GM12878 (cell line): ENCODE measurements at regions not wholly inside any gene's neighbourhood (a gene's known extent, or its start where the extent isn't known, plus 50 kb on each side); places are given as distances from the start of the nearest gene placed in this dataset.

Source experiments
- ATAC-seq: fragments of 200-7000 bp; cut with Tn5 transposase; 3 replicates; pipeline ENCODE4 v1.9.1; 2020; ENCODE audit warnings: mild to moderate bottlenecking, moderate library complexity
- BruUV-seq: library from RNA; stranded (reverse); fragments of 400-500 nt; replicated peaks from 2 replicates; lab custom pipeline; 2021; lab: Mats Ljungman, UMichigan
- CTCF ChIA-PET: fragments of 300-600 bp; sonication (Branson Sonifier 250); formaldehyde crosslinking; extraction: SDS; loops from one replicate; lab custom pipeline; 2021; ENCODE audit warnings: inconsistent platforms; lab: Yijun Ruan, JAX
- POLR2A ChIA-PET: fragments of 350-600 bp; formaldehyde crosslinking; extraction: SDS; loops from one replicate; lab custom pipeline; 2021; ENCODE audit warnings: inconsistent platforms; lab: Charles Lee
- RAD21 ChIA-PET: fragments of 300-600 bp; sonication (Branson Sonifier 250); formaldehyde crosslinking; loops from one replicate; lab custom pipeline; 2023; ENCODE audit warnings: antibody characterized with exemption; ENCODE audit not compliant: unreplicated experiment; lab: Charles Lee
- SMC1A ChIA-PET: fragments of 300-600 bp; sonication (Branson Sonifier 250); formaldehyde crosslinking; loops from one replicate; lab custom pipeline; 2023; ENCODE audit not compliant: unreplicated experiment, uncharacterized antibody; lab: Charles Lee
- DNase-seq: peaks from one replicate; pipeline ENCODE4 v3.0.0-alpha.2; 2011; ENCODE audit warnings: low read depth, low spot score
- FAIRE-seq: peaks from 3 replicates; lab custom pipeline; 2011; peaks lifted over from hg19 to GRCh38; lab: Jason Lieb, UNC
- H2AFZ ChIP-seq: 2 replicates; pipeline ENCODE4 v1.6.0; 2011; ENCODE audit warnings: low read depth, low read length, control low read depth; ENCODE audit not compliant: control insufficient read depth
- H3K27ac ChIP-seq: 2 replicates; pipeline ENCODE4 v1.5.1; 2011; ENCODE audit warnings: control low read depth; ENCODE audit not compliant: control insufficient read depth, insufficient read depth
- H3K27me3 ChIP-seq, 2 experiments: replicated peaks in 1 of 2; 2 replicates each; pipeline versions ENCODE4 v1.6.0 to v1.6.1; 2011; ENCODE audit warnings: low read length in 1 of 2; ENCODE audit not compliant: control insufficient read depth in 2 of 2, insufficient read depth in 2 of 2
- H3K36me3 ChIP-seq, 2 experiments: 2 replicates each; pipeline ENCODE4 v1.5.1; 2011; ENCODE audit warnings: low read length in 1 of 2; ENCODE audit not compliant: control insufficient read depth in 2 of 2, insufficient read depth in 2 of 2
- H3K4me1 ChIP-seq: 2 replicates; pipeline ENCODE4 v1.6.1; 2011; ENCODE audit warnings: mild to moderate bottlenecking, low read length, moderate library complexity, mixed read lengths; ENCODE audit not compliant: control insufficient read depth, insufficient read depth
- H3K4me2 ChIP-seq: 2 replicates; pipeline ENCODE4 v1.6.0; 2011; ENCODE audit warnings: control low read depth; ENCODE audit not compliant: control insufficient read depth, insufficient read depth
- H3K4me3 ChIP-seq: fragments of 200-600 bp; sonication (generic); 2 replicates; pipeline ENCODE4 v1.5.1; 2016
- H3K79me2 ChIP-seq: 2 replicates; pipeline ENCODE4 v1.6.0; 2011; ENCODE audit warnings: low read length; ENCODE audit not compliant: control insufficient read depth, insufficient read depth
- H3K9ac ChIP-seq: 2 replicates; pipeline ENCODE4 v1.8.0; 2011; ENCODE audit warnings: low read length, control low read depth, mixed read lengths; ENCODE audit not compliant: control insufficient read depth, insufficient read depth
- H3K9me3 ChIP-seq: replicated peaks from 3 replicates; pipeline ENCODE4 v1.5.1; 2011; ENCODE audit warnings: mild to moderate bottlenecking, low read length; ENCODE audit not compliant: control insufficient read depth, insufficient read depth
- H4K20me1 ChIP-seq: 2 replicates; pipeline ENCODE4 v1.6.0; 2011; ENCODE audit not compliant: control insufficient read depth, insufficient read depth
- ATF7 ChIP-seq: fragments of 450-650 bp; IDR thresholded peaks from 2 replicates; pipeline ENCODE4 v1.6.1; 2016; ENCODE audit warnings: low read depth, mild to moderate bottlenecking
- CEBPB ChIP-seq, 2 experiments: fragments of 150-350 bp in 1 of 2; IDR thresholded peaks; 2 replicates each; pipeline ENCODE4 v1.6.1; 2012 to 2014; ENCODE audit warnings: low read depth in 2 of 2, low read length in 2 of 2, borderline replicate concordance in 1 of 2, inconsistent platforms in 1 of 2
- CHD4 ChIP-seq: fragments of 200-600 bp; sonication (generic); IDR thresholded peaks from 2 replicates; pipeline ENCODE4 v1.6.1; 2016; ENCODE audit warnings: mild to moderate bottlenecking
- FOS ChIP-seq: IDR thresholded peaks from 3 replicates; pipeline ENCODE4 v1.6.1; 2011; ENCODE audit warnings: borderline replicate concordance; ENCODE audit not compliant: insufficient read length; ENCODE audit errors: extremely low read depth
- FOXK2 ChIP-seq: fragments of 450-650 bp; IDR thresholded peaks from 2 replicates; pipeline ENCODE4 v1.6.1; 2017; ENCODE audit warnings: mild to moderate bottlenecking, moderate library complexity
- IKZF2 ChIP-seq, 2 experiments: fragments of 450-650 bp; IDR thresholded peaks; 2 replicates each; pipeline ENCODE4 v1.6.1; 2017; ENCODE audit warnings: mild to moderate bottlenecking in 2 of 2, moderate library complexity in 2 of 2
- KLF5 ChIP-seq: fragments of 450-650 bp; IDR thresholded peaks from 2 replicates; pipeline ENCODE4 v1.6.1; 2014; ENCODE audit warnings: mild to moderate bottlenecking; ENCODE audit not compliant: partially characterized antibody
- MTA3 ChIP-seq: IDR thresholded peaks from 2 replicates; pipeline ENCODE4 v1.6.1; 2012; ENCODE audit warnings: low read length, inconsistent platforms, borderline replicate concordance
- NR2C1 ChIP-seq: fragments of 450-650 bp; IDR thresholded peaks from 2 replicates; pipeline ENCODE4 v1.6.1; 2017; ENCODE audit warnings: antibody characterized with exemption, mild to moderate bottlenecking, moderate library complexity
- RAD21 ChIP-seq: IDR thresholded peaks from 2 replicates; pipeline ENCODE4 v1.6.1; 2011; ENCODE audit warnings: mild to moderate bottlenecking, low read depth, low read length, moderate library complexity; ENCODE audit not compliant: insufficient read depth
- SP1 ChIP-seq: IDR thresholded peaks from one replicate; pipeline ENCODE4 v1.6.1; 2011; ENCODE audit warnings: low read depth, low read length
- SRF ChIP-seq, 2 experiments: IDR thresholded peaks; 2 replicates each; pipeline ENCODE4 v1.6.1; 2011; ENCODE audit warnings: low read depth in 2 of 2, low read length in 2 of 2, mild to moderate bottlenecking in 1 of 2, moderate library complexity in 1 of 2
- SUPT20H ChIP-seq: IDR thresholded peaks from 2 replicates; pipeline ENCODE4 v1.6.1; 2011; ENCODE audit warnings: low read depth, mild to moderate bottlenecking, low read length, moderate library complexity, borderline replicate concordance; ENCODE audit not compliant: control insufficient read depth
- SUZ12 ChIP-seq: fragments of 200-600 bp; sonication (generic); IDR thresholded peaks from one replicate; pipeline ENCODE4 v1.6.1; 2018; ENCODE audit warnings: antibody characterized with exemption, mild to moderate bottlenecking; ENCODE audit not compliant: unreplicated experiment
- ZZZ3 ChIP-seq: IDR thresholded peaks from 2 replicates; pipeline ENCODE4 v1.6.1; 2011; ENCODE audit warnings: low read depth; ENCODE audit not compliant: control insufficient read depth, insufficient read length
- WGBS: methylation state at CpG from one replicate; pipeline ENCODE4 v1.1.6; 2016; ENCODE audit warnings: low lambda C conversion rate; ENCODE audit not compliant: insufficient replicate concordance, insufficient coverage; ENCODE audit errors: missing lambda C conversion rate; 5-methylcytosine and 5-hydroxymethylcytosine counted together
- in situ Hi-C: fragments of 300-500 bp; cut with MboI; formaldehyde crosslinking; loops from 9 replicates; pipeline ENCODE4 v1.14.3; 2018; ENCODE audit warnings: mixed read lengths
- intact Hi-C: fragments of 100-400 bp; cut with micrococcal nuclease; formaldehyde crosslinking; loops from one replicate; pipeline ENCODE4 v1.14.2; 2022; ENCODE audit not compliant: unreplicated experiment
- TF ChIP-seq, protein P1 (sequence below): fragments of 150-350 bp; IDR thresholded peaks from 2 replicates; pipeline ENCODE4 v1.6.1; 2016; ENCODE audit warnings: low read depth, low read length
- TF ChIP-seq, protein P2 (sequence below): fragments of 450-650 bp; IDR thresholded peaks from 2 replicates; pipeline ENCODE4 v1.6.1; 2016; ENCODE audit warnings: mild to moderate bottlenecking
- TF ChIP-seq, protein P3 (sequence below): IDR thresholded peaks from 2 replicates; pipeline ENCODE4 v1.6.1; 2011; ENCODE audit warnings: mild to moderate bottlenecking, low read depth, low read length, moderate library complexity; ENCODE audit not compliant: insufficient replicate concordance
- TF ChIP-seq, protein P4 (sequence below): fragments of 450-650 bp; IDR thresholded peaks from 2 replicates; pipeline ENCODE4 v1.6.1; 2017; ENCODE audit warnings: borderline replicate concordance

DNA sequence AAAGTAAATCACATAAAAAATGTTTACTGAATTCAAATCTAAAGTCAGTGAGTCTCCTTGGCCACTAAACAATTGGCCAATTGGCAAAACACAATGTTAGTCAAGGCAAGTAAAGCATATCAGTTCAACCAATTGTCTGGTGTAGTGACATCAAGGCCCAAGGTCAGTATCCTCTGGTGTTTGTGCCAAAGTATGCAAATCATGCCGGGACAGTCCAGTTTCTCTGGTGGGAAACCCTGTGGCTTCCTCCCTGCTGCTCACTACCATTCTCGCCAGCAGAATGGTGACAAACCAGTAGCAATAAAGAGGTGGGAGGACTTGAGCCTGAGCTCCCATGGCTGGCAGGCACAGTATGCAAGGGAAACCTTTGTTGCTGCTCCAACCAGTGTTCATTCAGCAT, 314.9 kb upstream of the FGF13 start:
- Histone ChIP-seq H3K36me3 (no peaks in the 10 kb centered on the region), H3K9ac (no peak overlapping the region), H3K4me3 (no peak overlapping the region), H2AFZ (no peak overlapping the region), H3K4me2 (no peak overlapping the region)
- WGBS = 35% methylated on average over 2 of the region's 2 CpGs
- no peak for ATAC-seq
- TF ChIP-seq MTA3 = no peak
- no peak for TF ChIP-seq ATF7
- TF ChIP-seq, protein P1, sequence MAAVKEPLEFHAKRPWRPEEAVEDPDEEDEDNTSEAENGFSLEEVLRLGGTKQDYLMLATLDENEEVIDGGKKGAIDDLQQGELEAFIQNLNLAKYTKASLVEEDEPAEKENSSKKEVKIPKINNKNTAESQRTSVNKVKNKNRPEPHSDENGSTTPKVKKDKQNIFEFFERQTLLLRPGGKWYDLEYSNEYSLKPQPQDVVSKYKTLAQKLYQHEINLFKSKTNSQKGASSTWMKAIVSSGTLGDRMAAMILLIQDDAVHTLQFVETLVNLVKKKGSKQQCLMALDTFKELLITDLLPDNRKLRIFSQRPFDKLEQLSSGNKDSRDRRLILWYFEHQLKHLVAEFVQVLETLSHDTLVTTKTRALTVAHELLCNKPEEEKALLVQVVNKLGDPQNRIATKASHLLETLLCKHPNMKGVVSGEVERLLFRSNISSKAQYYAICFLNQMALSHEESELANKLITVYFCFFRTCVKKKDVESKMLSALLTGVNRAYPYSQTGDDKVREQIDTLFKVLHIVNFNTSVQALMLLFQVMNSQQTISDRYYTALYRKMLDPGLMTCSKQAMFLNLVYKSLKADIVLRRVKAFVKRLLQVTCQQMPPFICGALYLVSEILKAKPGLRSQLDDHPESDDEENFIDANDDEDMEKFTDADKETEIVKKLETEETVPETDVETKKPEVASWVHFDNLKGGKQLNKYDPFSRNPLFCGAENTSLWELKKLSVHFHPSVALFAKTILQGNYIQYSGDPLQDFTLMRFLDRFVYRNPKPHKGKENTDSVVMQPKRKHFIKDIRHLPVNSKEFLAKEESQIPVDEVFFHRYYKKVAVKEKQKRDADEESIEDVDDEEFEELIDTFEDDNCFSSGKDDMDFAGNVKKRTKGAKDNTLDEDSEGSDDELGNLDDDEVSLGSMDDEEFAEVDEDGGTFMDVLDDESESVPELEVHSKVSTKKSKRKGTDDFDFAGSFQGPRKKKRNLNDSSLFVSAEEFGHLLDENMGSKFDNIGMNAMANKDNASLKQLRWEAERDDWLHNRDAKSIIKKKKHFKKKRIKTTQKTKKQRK = no peak
- TF ChIP-seq FOXK2 = no peak
- no peak for TF ChIP-seq KLF5
- TF ChIP-seq ZZZ3 = no peak
- no peak for TF ChIP-seq RAD21
- no peak for TF ChIP-seq FOS
- TF ChIP-seq CEBPB (IDR thresholded peaks at IDR 0.05; ENCODE audit: borderline replicate concordance in 1 of 2, low read depth in 2 of 2, low read length in 2 of 2) = no peak
- TF ChIP-seq, protein P2, sequence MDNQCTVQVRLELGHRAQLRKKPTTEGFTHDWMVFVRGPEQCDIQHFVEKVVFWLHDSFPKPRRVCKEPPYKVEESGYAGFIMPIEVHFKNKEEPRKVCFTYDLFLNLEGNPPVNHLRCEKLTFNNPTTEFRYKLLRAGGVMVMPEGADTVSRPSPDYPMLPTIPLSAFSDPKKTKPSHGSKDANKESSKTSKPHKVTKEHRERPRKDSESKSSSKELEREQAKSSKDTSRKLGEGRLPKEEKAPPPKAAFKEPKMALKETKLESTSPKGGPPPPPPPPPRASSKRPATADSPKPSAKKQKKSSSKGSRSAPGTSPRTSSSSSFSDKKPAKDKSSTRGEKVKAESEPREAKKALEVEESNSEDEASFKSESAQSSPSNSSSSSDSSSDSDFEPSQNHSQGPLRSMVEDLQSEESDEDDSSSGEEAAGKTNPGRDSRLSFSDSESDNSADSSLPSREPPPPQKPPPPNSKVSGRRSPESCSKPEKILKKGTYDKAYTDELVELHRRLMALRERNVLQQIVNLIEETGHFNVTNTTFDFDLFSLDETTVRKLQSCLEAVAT = no peak
- TF ChIP-seq SUPT20H = no peak
- TF ChIP-seq IKZF2 (IDR thresholded peaks at IDR 0.05) = no peak
- TF ChIP-seq, protein P3, sequence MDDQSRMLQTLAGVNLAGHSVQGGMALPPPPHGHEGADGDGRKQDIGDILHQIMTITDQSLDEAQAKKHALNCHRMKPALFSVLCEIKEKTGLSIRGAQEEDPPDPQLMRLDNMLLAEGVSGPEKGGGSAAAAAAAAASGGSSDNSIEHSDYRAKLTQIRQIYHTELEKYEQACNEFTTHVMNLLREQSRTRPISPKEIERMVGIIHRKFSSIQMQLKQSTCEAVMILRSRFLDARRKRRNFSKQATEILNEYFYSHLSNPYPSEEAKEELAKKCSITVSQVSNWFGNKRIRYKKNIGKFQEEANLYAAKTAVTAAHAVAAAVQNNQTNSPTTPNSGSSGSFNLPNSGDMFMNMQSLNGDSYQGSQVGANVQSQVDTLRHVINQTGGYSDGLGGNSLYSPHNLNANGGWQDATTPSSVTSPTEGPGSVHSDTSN = no peak
- TF ChIP-seq SP1 = no peak
- no peak for TF ChIP-seq SRF (IDR thresholded peaks at IDR 0.05; ENCODE audit: low read depth in 2 of 2, low read length in 2 of 2)
- TF ChIP-seq SUZ12 = no peak
- TF ChIP-seq, protein P4, sequence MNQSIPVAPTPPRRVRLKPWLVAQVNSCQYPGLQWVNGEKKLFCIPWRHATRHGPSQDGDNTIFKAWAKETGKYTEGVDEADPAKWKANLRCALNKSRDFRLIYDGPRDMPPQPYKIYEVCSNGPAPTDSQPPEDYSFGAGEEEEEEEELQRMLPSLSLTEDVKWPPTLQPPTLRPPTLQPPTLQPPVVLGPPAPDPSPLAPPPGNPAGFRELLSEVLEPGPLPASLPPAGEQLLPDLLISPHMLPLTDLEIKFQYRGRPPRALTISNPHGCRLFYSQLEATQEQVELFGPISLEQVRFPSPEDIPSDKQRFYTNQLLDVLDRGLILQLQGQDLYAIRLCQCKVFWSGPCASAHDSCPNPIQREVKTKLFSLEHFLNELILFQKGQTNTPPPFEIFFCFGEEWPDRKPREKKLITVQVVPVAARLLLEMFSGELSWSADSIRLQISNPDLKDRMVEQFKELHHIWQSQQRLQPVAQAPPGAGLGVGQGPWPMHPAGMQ = no peak
- TF ChIP-seq CHD4 = no peak
- no peak for TF ChIP-seq NR2C1
- TF ChIP-seq, all 136 proteins: peak for 0
- CTCF ChIA-PET = no interaction called here
- H3K4me1 ChIP-seq = no peaks in the 10 kb centered on the region
- H3K79me2 ChIP-seq = no peaks in the 10 kb centered on the region
- no peak overlapping the region for H3K27ac ChIP-seq
- no TSS peak for BruUV-seq
- POLR2A ChIA-PET = no interaction called here
- RAD21 ChIA-PET = no interaction called here
- in situ Hi-C loops (no loop called here), intact Hi-C loops (no loop called here)
- DNase-seq = no peak
- H4K20me1 ChIP-seq = no peaks in the 10 kb centered on the region
- SMC1A ChIA-PET = no interaction called here
- H3K27me3 ChIP-seq = no peaks in the 10 kb centered on the region
- FAIRE-seq = no peak
- H3K9me3 ChIP-seq = no peaks in the 10 kb centered on the region
